Gastrocnemius medialis (tissue), 4 donors: ENCODE measurements at regions not wholly inside any gene's neighbourhood (a gene's known extent, or its start where the extent isn't known, plus 50 kb on each side); places are given as distances from the start of the nearest gene placed in this dataset.

Experiments used
- POLR2A ChIP-seq, 2 donors: fragments of 450-650 bp; IDR thresholded peaks; one replicate each; pipeline ENCODE4 v1.6.1; 2017; ENCODE audit warnings: antibody characterized with exemption in 2 of 2, mild to moderate bottlenecking in 2 of 2, moderate library complexity in 2 of 2
- TF ChIP-seq, protein P1 (sequence below), 5 experiments: fragments of 450-650 bp in 3 of 5; fragments of 200-600 bp in 2 of 5; sonication (generic) in 2 of 5; IDR thresholded peaks in 4 of 5; conservative IDR thresholded peaks in 1 of 5; 1 replicate in 4 of 5; 2 replicates in 1 of 5; pipeline ENCODE4 v1.5.1; 2016 to 2019; ENCODE audit warnings: antibody characterized with exemption in 5 of 5, mild to moderate bottlenecking in 3 of 5, moderate library complexity in 3 of 5

DNA sequence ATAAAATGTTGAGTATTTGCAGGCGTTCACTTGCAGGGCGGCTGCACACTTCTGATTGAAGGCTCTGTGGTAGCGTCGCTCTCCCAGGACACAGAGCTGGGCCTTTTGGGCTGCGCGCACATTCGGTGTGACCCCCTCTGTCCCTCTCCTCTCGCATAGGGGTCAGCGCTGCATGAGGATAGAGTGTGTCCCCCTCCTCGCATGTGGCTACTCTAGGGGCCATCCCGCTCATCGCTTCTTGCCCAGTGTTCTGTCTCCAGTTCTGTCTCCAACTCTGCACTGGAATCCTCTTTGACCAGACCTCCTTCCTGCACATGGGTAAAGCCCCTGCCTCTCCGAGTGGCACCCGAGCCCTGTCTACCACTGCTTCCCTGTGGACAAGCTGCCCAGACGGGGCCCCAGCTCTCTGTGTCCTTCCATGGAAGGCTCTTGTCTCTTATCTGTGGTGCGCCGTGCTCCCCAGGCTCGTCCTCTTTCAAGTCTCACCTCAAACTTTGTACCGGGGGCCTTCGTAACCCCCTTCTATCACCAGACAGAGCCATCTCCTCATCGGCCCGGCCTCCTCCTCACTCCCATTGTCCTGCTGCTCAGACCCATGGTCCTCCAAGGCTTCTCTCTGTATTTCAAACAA is 278.0 kb upstream of the HDAC4 start:
- TF ChIP-seq, protein P1, sequence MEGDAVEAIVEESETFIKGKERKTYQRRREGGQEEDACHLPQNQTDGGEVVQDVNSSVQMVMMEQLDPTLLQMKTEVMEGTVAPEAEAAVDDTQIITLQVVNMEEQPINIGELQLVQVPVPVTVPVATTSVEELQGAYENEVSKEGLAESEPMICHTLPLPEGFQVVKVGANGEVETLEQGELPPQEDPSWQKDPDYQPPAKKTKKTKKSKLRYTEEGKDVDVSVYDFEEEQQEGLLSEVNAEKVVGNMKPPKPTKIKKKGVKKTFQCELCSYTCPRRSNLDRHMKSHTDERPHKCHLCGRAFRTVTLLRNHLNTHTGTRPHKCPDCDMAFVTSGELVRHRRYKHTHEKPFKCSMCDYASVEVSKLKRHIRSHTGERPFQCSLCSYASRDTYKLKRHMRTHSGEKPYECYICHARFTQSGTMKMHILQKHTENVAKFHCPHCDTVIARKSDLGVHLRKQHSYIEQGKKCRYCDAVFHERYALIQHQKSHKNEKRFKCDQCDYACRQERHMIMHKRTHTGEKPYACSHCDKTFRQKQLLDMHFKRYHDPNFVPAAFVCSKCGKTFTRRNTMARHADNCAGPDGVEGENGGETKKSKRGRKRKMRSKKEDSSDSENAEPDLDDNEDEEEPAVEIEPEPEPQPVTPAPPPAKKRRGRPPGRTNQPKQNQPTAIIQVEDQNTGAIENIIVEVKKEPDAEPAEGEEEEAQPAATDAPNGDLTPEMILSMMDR (IDR thresholded peaks at IDR 0.05 in 4 of 5, conservative IDR thresholded peaks at IDR 0.05 in 1 of 5) = no peak
- TF ChIP-seq POLR2A (IDR thresholded peaks at IDR 0.05) = no peak
